Skin of body (tissue), 1 donor: ENCODE measurements at regions not wholly inside any gene's neighbourhood (a gene's known extent, or its start where the extent isn't known, plus 50 kb on each side); places are given as distances from the start of the nearest gene placed in this dataset.
A peak's percentile ranks its signal among the peaks of the same experiment; 100 is the strongest.

ENCODE experiments used
- DNase-seq: peaks from one replicate; lab custom pipeline; 2025; lab: John Stamatoyannopoulos, UW

- no peak for DNase-seq
Measured at GRCh38 chr11:30740091-30740490, 153.9 kb upstream of the MPPED2 start.

GRCh38 chr11:30735946-30736345 is 149.8 kb upstream of the MPPED2 start:
- no peak for DNase-seq

- DNase-seq = no peak
Measured at GRCh38 chr11:30733748-30734147, 147.6 kb upstream of the MPPED2 start.

- DNase-seq = no peak
Measured at GRCh38 chr11:30730011-30730410, 143.9 kb upstream of the MPPED2 start.

- DNase-seq = no peak
Measured at GRCh38 chr11:30729187-30729713, 143.1 kb upstream of the MPPED2 start.

GRCh38 chr11:30725645-30726195 is 139.6 kb upstream of the MPPED2 start:
- no peak for DNase-seq

GRCh38 chr11:30724274-30724673 is 138.1 kb upstream of the MPPED2 start:
- DNase-seq = no peak

- DNase-seq = no peak
Measured at GRCh38 chr11:30719371-30719770, 133.2 kb upstream of the MPPED2 start.

- DNase-seq = no peak
Measured at GRCh38 chr11:30717641-30718040, 131.5 kb upstream of the MPPED2 start.

- no peak for DNase-seq
Measured at GRCh38 chr11:30717009-30717408, 130.9 kb upstream of the MPPED2 start.

GRCh38 chr11:30712749-30713148 is 126.6 kb upstream of the MPPED2 start:
- DNase-seq = no peak

- no peak for DNase-seq
Measured at GRCh38 chr11:30710221-30710620, 124.1 kb upstream of the MPPED2 start.

- no peak for DNase-seq
Measured at GRCh38 chr11:30707110-30707509, 121.0 kb upstream of the MPPED2 start.

- peak; percentile 18 for DNase-seq
Measured at GRCh38 chr11:30705913-30706675, 119.9 kb upstream of the MPPED2 start.

- no peak for DNase-seq
Measured at GRCh38 chr11:30698425-30698824, 112.3 kb upstream of the MPPED2 start.

- DNase-seq = no peak
Measured at GRCh38 chr11:30697032-30697431, 110.9 kb upstream of the MPPED2 start.

GRCh38 chr11:30684772-30685171 is 98.6 kb upstream of the MPPED2 start:
- no peak for DNase-seq

- no peak for DNase-seq
Measured at GRCh38 chr11:30683176-30683575, 97.0 kb upstream of the MPPED2 start.

- DNase-seq = no peak
Measured at GRCh38 chr11:30666817-30667216, 80.7 kb upstream of the MPPED2 start.

GRCh38 chr11:30665067-30665466 is 78.9 kb upstream of the MPPED2 start:
- no peak for DNase-seq

- no peak for DNase-seq
Measured at GRCh38 chr11:30653606-30654005, 67.5 kb upstream of the MPPED2 start.

GRCh38 chr11:30652801-30653200 is 66.6 kb upstream of the MPPED2 start:
- no peak for DNase-seq

GRCh38 chr11:30650266-30650665 is 64.1 kb upstream of the MPPED2 start:
- DNase-seq = no peak
